A549 (cell line): ENCODE measurements at regions not wholly inside any gene's neighbourhood (a gene's known extent, or its start where the extent isn't known, plus 50 kb on each side); places are given as distances from the start of the nearest gene placed in this dataset.

Source experiments
- ATAC-seq, 2 experiments: fragments of 200-7000 bp in 1 of 2; fragments of >200 bp in 1 of 2; cut with Nextera tagmentation in 1 of 2; cut with Tn5 transposase in 1 of 2; 3 replicates each; pipeline versions ENCODE4 v1.8.0 to v1.9.1; 2018 to 2020; ENCODE audit warnings: mild to moderate bottlenecking in 1 of 2, moderate library complexity in 1 of 2
- CTCF ChIA-PET: fragments of 300-600 bp; sonication (Branson Sonifier 250); formaldehyde crosslinking; extraction: SDS; loops from one replicate; lab custom pipeline; 2021; ENCODE audit warnings: antibody characterized with exemption, inconsistent platforms; lab: Yijun Ruan, JAX
- POLR2A ChIA-PET: fragments of 350-600 bp; formaldehyde crosslinking; extraction: SDS; loops from one replicate; lab custom pipeline; 2021; ENCODE audit warnings: antibody characterized with exemption, inconsistent platforms; lab: Yijun Ruan, JAX
- DNase-seq, 2 experiments: peaks; one replicate each; pipeline versions ENCODE4 v3.0.0 to v3.0.0-alpha.2; 2011 to 2016; ENCODE audit warnings: low read depth in 1 of 2, low spot score in 1 of 2
- FAIRE-seq: peaks from 2 replicates; lab custom pipeline; 2011; peaks lifted over from hg19 to GRCh38; lab: Jason Lieb, UNC
- H3K27ac ChIP-seq, 2 experiments: fragments of >200 bp; sonication (Bioruptor Twin); formaldehyde crosslinking; 3 replicates each; pipeline ENCODE4 v1.5.1; 2016 to 2017
- H3K4me1 ChIP-seq: fragments of >200 bp; sonication (Bioruptor Twin); formaldehyde crosslinking; 3 replicates; pipeline ENCODE4 v1.6.1; 2016
- H3K4me2 ChIP-seq: fragments of >200 bp; sonication (Bioruptor Twin); formaldehyde crosslinking; 3 replicates; pipeline ENCODE4 v1.6.1; 2016
- H3K4me3 ChIP-seq: fragments of >200 bp; sonication (Bioruptor Twin); formaldehyde crosslinking; 3 replicates; pipeline ENCODE4 v1.5.1; 2016
- H3K9me3 ChIP-seq: fragments of >200 bp; sonication (Bioruptor Twin); formaldehyde crosslinking; 3 replicates; pipeline ENCODE4 v1.6.1; 2016
- CBX2 ChIP-seq: fragments of 200-600 bp; sonication (generic); IDR thresholded peaks from 2 replicates; pipeline ENCODE4 v1.6.1; 2016; ENCODE audit warnings: low read depth, mild to moderate bottlenecking, borderline replicate concordance
- CEBPB ChIP-seq, 2 experiments: fragments of >200 bp in 1 of 2; sonication (Bioruptor Twin) in 1 of 2; formaldehyde crosslinking in 1 of 2; IDR thresholded peaks; 2 replicates each; pipeline ENCODE4 v1.6.1; 2012 to 2016
- E2F6 ChIP-seq: IDR thresholded peaks from 2 replicates; pipeline ENCODE4 v1.6.1; 2012; ENCODE audit warnings: low read depth, borderline replicate concordance
- ELK1 ChIP-seq: fragments of 150-350 bp; IDR thresholded peaks from 2 replicates; pipeline ENCODE4 v1.6.1; 2014; ENCODE audit warnings: low read depth, mild to moderate bottlenecking, low read length
- EP300 ChIP-seq, 2 experiments: fragments of >200 bp; sonication (Bioruptor Twin); formaldehyde crosslinking; IDR thresholded peaks; 2 replicates in 1 of 2; 3 replicates in 1 of 2; pipeline ENCODE4 v1.6.1; 2016 to 2017
- FOXS1 ChIP-seq: fragments of 250-450 bp; sonication (Bioruptor Pico); IDR thresholded peaks from 2 replicates; pipeline ENCODE4 v1.5.0; 2020; ENCODE audit warnings: mild to moderate bottlenecking, moderate library complexity
- GATA3 ChIP-seq: IDR thresholded peaks from 2 replicates; pipeline ENCODE4 v1.6.1; 2012; ENCODE audit warnings: borderline replicate concordance
- HMGXB4 ChIP-seq: fragments of 250-450 bp; sonication (Bioruptor Pico); IDR thresholded peaks from 2 replicates; pipeline ENCODE4 v1.5.0; 2021; ENCODE audit warnings: mild to moderate bottlenecking, moderate library complexity, borderline replicate concordance
- KDM5A ChIP-seq: fragments of 200-600 bp; sonication (generic); IDR thresholded peaks from 2 replicates; pipeline ENCODE4 v1.6.1; 2016; ENCODE audit warnings: antibody characterized with exemption, mild to moderate bottlenecking
- MAX ChIP-seq: IDR thresholded peaks from 2 replicates; pipeline ENCODE4 v1.6.1; 2012
- NFE2L2 ChIP-seq: fragments of 150-350 bp; conservative IDR thresholded peaks from 2 replicates; pipeline ENCODE4 v1.6.1; 2014; ENCODE audit warnings: low read length
- PHF8 ChIP-seq: fragments of 200-600 bp; sonication (generic); IDR thresholded peaks from 2 replicates; pipeline ENCODE4 v1.6.1; 2016; ENCODE audit warnings: low read depth, mild to moderate bottlenecking, antibody characterized with exemption, moderate library complexity, borderline replicate concordance
- SMC3 ChIP-seq: fragments of >200 bp; sonication (Bioruptor Twin); formaldehyde crosslinking; IDR thresholded peaks from 3 replicates; pipeline ENCODE4 v1.6.1; 2018; ENCODE audit warnings: inconsistent platforms
- TFCP2L1 ChIP-seq: fragments of 250-450 bp; sonication (Bioruptor Pico); IDR thresholded peaks from 2 replicates; pipeline ENCODE4 v1.5.0; 2021; ENCODE audit warnings: mild to moderate bottlenecking
- ZC3H11A ChIP-seq: fragments of 450-650 bp; IDR thresholded peaks from 2 replicates; pipeline ENCODE4 v1.6.1; 2014; ENCODE audit warnings: antibody characterized with exemption, mild to moderate bottlenecking
- WGBS: methylation state at CpG from one replicate; pipeline ENCODE4 v1.1.6; 2017; ENCODE audit errors: missing lambda C conversion rate; 5-methylcytosine and 5-hydroxymethylcytosine counted together
- TF ChIP-seq, protein P1 (sequence below): fragments of >200 bp; sonication (Bioruptor Twin); formaldehyde crosslinking; IDR thresholded peaks from 3 replicates; pipeline ENCODE4 v1.6.1; 2016
- TF ChIP-seq, protein P2 (sequence below): fragments of >200 bp; sonication (Bioruptor Twin); formaldehyde crosslinking; IDR thresholded peaks from 2 replicates; pipeline ENCODE4 v1.6.1; 2016

DNA sequence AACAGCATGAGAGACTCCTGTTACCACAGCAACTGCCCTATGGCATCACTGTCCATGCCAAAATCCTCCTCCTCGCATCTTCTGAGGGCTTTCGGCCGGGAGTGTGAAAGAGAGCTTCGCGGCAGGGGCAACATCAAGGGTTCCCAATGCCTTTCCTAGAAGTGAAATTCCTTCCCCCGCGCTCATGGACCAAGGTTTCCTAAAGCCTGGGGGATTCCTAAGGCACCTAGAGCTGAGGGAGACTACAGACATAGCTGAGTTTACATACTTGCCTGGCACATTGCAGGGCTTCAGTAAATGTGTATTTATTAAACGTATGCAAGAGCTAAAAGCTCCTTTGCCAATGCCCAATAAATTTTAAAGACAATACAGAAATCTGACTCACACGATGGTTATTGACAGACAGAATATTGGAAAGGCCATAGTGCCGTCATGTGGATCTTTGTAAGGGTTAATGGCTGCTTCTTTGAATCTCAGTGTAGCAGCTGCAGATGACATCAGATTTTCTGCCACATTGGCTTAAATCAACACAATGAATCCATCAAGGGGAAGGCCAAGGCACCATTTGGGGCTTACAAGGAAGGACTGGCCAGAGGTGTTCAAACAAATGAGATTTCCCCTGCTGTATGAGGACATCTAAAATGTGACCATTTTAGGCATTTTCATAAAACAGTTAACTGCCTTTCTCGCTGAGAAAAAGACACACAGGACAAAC lies 281.2 kb upstream of the JARID2 start:
- no peaks in the 10 kb centered on the region for H3K4me1 ChIP-seq
- H3K4me2 ChIP-seq: no peak overlapping the region
- CTCF ChIA-PET: no interaction called here
- TF ChIP-seq NFE2L2: no peak
- TF ChIP-seq EP300 (IDR thresholded peaks at IDR 0.05): no peak
- TF ChIP-seq PHF8: no peak
- TF ChIP-seq GATA3: no peak
- TF ChIP-seq, all 56 proteins: peak for 0
- Histone ChIP-seq H3K9me3 (no peaks in the 10 kb centered on the region), H3K27ac (no peak overlapping the region), H3K4me3 (no peak overlapping the region)
- ATAC-seq: no peak
- no peak for DNase-seq
- POLR2A ChIA-PET: no interaction called here
- 79% methylated on average over 11 of the region's 11 CpGs for WGBS
- no peak for FAIRE-seq

DNA sequence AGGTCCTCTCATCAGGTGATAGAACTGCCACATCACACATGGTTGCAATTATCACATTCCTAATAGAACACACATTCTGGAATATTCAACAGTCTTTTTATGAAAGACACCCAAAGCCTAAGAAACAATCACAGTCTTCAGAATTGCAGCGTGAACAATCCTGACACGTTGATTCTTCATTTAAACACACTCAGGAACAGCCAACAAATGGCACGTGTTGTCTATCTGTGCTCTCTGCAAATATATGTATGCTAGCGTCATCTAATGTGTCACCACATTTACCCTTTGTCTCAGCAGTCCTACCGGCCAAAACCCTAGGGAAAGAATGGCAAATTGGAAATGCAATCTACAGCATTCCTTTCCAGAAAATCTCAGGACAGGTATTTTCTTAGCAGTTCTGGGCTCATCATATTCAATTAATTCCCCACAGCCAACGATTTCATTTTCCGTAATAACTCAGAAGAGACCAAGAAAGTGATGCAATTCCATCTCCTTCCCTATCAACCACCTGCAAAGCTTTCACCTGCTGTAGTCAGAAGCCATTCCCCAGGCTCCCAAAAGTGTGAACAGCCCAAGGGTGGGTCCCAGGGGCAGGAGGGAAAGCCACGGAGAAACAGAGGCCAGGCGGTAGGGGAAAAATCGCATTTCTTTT lies 280.3 kb upstream of the JARID2 start:
- ChIA-PET CTCF (no interaction called here), POLR2A (no interaction called here)
- H3K9me3 ChIP-seq: no peaks in the 10 kb centered on the region
- 71% methylated on average over 10 of the region's 10 CpGs for WGBS
- no peak overlapping the region for H3K4me2 ChIP-seq
- FAIRE-seq: no peak
- no peak overlapping the region for H3K4me3 ChIP-seq
- DNase-seq: no peak
- no peak for ATAC-seq
- TF ChIP-seq, protein P1, sequence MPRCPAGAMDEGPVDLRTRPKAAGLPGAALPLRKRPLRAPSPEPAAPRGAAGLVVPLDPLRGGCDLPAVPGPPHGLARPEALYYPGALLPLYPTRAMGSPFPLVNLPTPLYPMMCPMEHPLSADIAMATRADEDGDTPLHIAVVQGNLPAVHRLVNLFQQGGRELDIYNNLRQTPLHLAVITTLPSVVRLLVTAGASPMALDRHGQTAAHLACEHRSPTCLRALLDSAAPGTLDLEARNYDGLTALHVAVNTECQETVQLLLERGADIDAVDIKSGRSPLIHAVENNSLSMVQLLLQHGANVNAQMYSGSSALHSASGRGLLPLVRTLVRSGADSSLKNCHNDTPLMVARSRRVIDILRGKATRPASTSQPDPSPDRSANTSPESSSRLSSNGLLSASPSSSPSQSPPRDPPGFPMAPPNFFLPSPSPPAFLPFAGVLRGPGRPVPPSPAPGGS: no peak
- TF ChIP-seq TFCP2L1 (CRISPR knock-in tag) (no peak), SMC3 (no peak), ZC3H11A (no peak), E2F6 (no peak), HMGXB4 (CRISPR knock-in tag) (no peak), CBX2 (no peak), KDM5A (no peak), ELK1 (no peak), FOXS1 (no peak), CEBPB (IDR thresholded peaks at IDR 0.05) (no peak), MAX (no peak)
- TF ChIP-seq, protein P2, sequence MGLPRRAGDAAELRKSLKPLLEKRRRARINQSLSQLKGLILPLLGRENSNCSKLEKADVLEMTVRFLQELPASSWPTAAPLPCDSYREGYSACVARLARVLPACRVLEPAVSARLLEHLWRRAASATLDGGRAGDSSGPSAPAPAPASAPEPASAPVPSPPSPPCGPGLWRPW: no peak
- H3K4me1 ChIP-seq: no peaks in the 10 kb centered on the region
- H3K27ac ChIP-seq: no peak overlapping the region
